HEK293 (cell line): ENCODE measurements at regions not wholly inside any gene's neighbourhood (a gene's known extent, or its start where the extent isn't known, plus 50 kb on each side); places are given as distances from the start of the nearest gene placed in this dataset.

ENCODE experiments used
- CTCF ChIA-PET: fragments of 350-600 bp; formaldehyde crosslinking; extraction: SDS; loops from one replicate; lab custom pipeline; 2021; ENCODE audit warnings: antibody characterized with exemption; lab: Yijun Ruan, JAX
- POLR2A ChIA-PET: fragments of 300-600 bp; formaldehyde crosslinking; extraction: SDS; loops from one replicate; lab custom pipeline; 2020; ENCODE audit warnings: antibody characterized with exemption, inconsistent platforms; lab: Yijun Ruan, JAX
- H3K27ac ChIP-seq: fragments of 200-500 bp; sonication (Bioruptor generic); 2 replicates; pipeline ENCODE4 v1.5.1; 2014; ENCODE audit warnings: low read depth, low read length, control low read depth, inconsistent platforms; ENCODE audit errors: extremely low read depth
- H3K36me3 ChIP-seq, 2 experiments: fragments of 200-500 bp in 1 of 2; sonication (Bioruptor generic) in 1 of 2; 1 replicate in 1 of 2; 2 replicates in 1 of 2; pipeline ENCODE4 v1.5.1; 2014 to 2017; ENCODE audit warnings: inconsistent platforms in 2 of 2, low read length in 2 of 2; ENCODE audit not compliant: control insufficient read depth in 2 of 2, insufficient read depth in 1 of 2
- H3K4me1 ChIP-seq: fragments of 200-500 bp; sonication (Bioruptor generic); 2 replicates; pipeline ENCODE4 v1.5.1; 2014; ENCODE audit warnings: mild to moderate bottlenecking, low read length, inconsistent platforms; ENCODE audit not compliant: control insufficient read depth, insufficient read depth
- H3K4me3 ChIP-seq: 2 replicates; pipeline ENCODE4 v1.5.1; 2011; ENCODE audit warnings: low read depth, mild to moderate bottlenecking, control low read depth, low read length, moderate library complexity
- H3K9me3 ChIP-seq: fragments of 200-500 bp; sonication (Bioruptor generic); 2 replicates; pipeline ENCODE4 v1.5.1; 2014; ENCODE audit warnings: low read depth, low read length, inconsistent platforms; ENCODE audit not compliant: control insufficient read depth, insufficient read depth
- BCL11B ChIP-seq: fragments of 450-650 bp; formaldehyde crosslinking; IDR thresholded peaks from 2 replicates; pipeline ENCODE4 v1.5.1; 2016; ENCODE audit warnings: low read depth, missing biosample characterization, missing genetic modification characterization
- GLI2 ChIP-seq: fragments of 450-650 bp; formaldehyde crosslinking; IDR thresholded peaks from 2 replicates; pipeline ENCODE4; 2017; ENCODE audit warnings: missing biosample characterization, missing genetic modification characterization, low read depth, borderline replicate concordance
- HOXA7 ChIP-seq: sonication (generic); formaldehyde crosslinking; IDR thresholded peaks from 2 replicates; pipeline ENCODE4 v1.8.1; 2022; ENCODE audit warnings: missing genetic modification reagents, borderline replicate concordance
- HOXD13 ChIP-seq: sonication (generic); formaldehyde crosslinking; IDR thresholded peaks from 2 replicates; pipeline ENCODE4 v1.8.0; 2022; ENCODE audit warnings: missing genetic modification reagents, borderline replicate concordance
- ZBTB1 ChIP-seq: fragments of 450-650 bp; formaldehyde crosslinking; IDR thresholded peaks from 2 replicates; pipeline ENCODE4 v1.5.1; 2016; ENCODE audit warnings: missing biosample characterization, missing genetic modification characterization
- ZNF112 ChIP-seq: fragments of 450-650 bp; formaldehyde crosslinking; IDR thresholded peaks from 2 replicates; pipeline ENCODE4 v1.5.0; 2017; ENCODE audit warnings: missing biosample characterization, missing genetic modification characterization
- ZNF366 ChIP-seq: fragments of 450-650 bp; formaldehyde crosslinking; conservative IDR thresholded peaks from 2 replicates; pipeline ENCODE4 v1.5.1; 2016; ENCODE audit warnings: missing biosample characterization, missing genetic modification characterization
- ZNF391 ChIP-seq: fragments of 450-650 bp; formaldehyde crosslinking; IDR thresholded peaks from 2 replicates; pipeline ENCODE4 v1.5.1; 2016; ENCODE audit warnings: low read depth, missing biosample characterization, missing genetic modification characterization, borderline replicate concordance
- ZNF394 ChIP-seq: fragments of 450-650 bp; formaldehyde crosslinking; IDR thresholded peaks from 2 replicates; pipeline ENCODE4 v1.5.1; 2016; ENCODE audit warnings: missing biosample characterization, missing genetic modification characterization, mild to moderate bottlenecking, moderate library complexity, borderline replicate concordance
- ZNF560 ChIP-seq: fragments of 450-650 bp; formaldehyde crosslinking; IDR thresholded peaks from 2 replicates; pipeline ENCODE4 v1.5.1; 2017; ENCODE audit warnings: missing biosample characterization, missing genetic modification characterization, borderline replicate concordance
- ZNF621 ChIP-seq: fragments of 450-650 bp; formaldehyde crosslinking; IDR thresholded peaks from 2 replicates; pipeline ENCODE4 v1.5.1; 2017; ENCODE audit warnings: missing biosample characterization, missing genetic modification characterization
- ZNF623 ChIP-seq: fragments of 450-650 bp; formaldehyde crosslinking; IDR thresholded peaks from 2 replicates; pipeline ENCODE4 v1.5.1; 2016; ENCODE audit warnings: missing biosample characterization, missing genetic modification characterization
- ZNF626 ChIP-seq: fragments of 450-650 bp; sonication (Bioruptor Pico); formaldehyde crosslinking; IDR thresholded peaks from 2 replicates; pipeline ENCODE4 v1.5.1; 2018; ENCODE audit warnings: missing biosample characterization, missing genetic modification characterization, inconsistent platforms
- ZNF670 ChIP-seq: fragments of 450-650 bp; formaldehyde crosslinking; IDR thresholded peaks from 2 replicates; pipeline ENCODE4 v1.5.1; 2016; ENCODE audit warnings: missing biosample characterization, missing genetic modification characterization, low read depth
- ZNF701 ChIP-seq: fragments of 450-650 bp; formaldehyde crosslinking; IDR thresholded peaks from 2 replicates; pipeline ENCODE4 v1.5.1; 2016; ENCODE audit warnings: missing biosample characterization, missing genetic modification characterization
- ZNF791 ChIP-seq: fragments of 450-650 bp; formaldehyde crosslinking; IDR thresholded peaks from 2 replicates; pipeline ENCODE4 v1.5.1; 2016; ENCODE audit warnings: missing biosample characterization, missing genetic modification characterization
- ZSCAN16 ChIP-seq: fragments of 450-650 bp; formaldehyde crosslinking; IDR thresholded peaks from 2 replicates; pipeline ENCODE4 v1.5.1; 2016; ENCODE audit warnings: missing biosample characterization, missing genetic modification characterization
- ZXDB ChIP-seq: fragments of 450-650 bp; formaldehyde crosslinking; IDR thresholded peaks from 2 replicates; pipeline ENCODE4 v1.5.1; 2016; ENCODE audit warnings: missing biosample characterization, missing genetic modification characterization
- TF ChIP-seq, protein P1 (sequence below): fragments of 450-650 bp; formaldehyde crosslinking; IDR thresholded peaks from 2 replicates; pipeline ENCODE4 v1.5.1; 2016; ENCODE audit warnings: missing biosample characterization, missing genetic modification characterization
- TF ChIP-seq, protein P2 (sequence below): fragments of 450-650 bp; formaldehyde crosslinking; IDR thresholded peaks from 2 replicates; pipeline ENCODE4 v1.5.1; 2016; ENCODE audit warnings: missing biosample characterization, missing genetic modification characterization
- TF ChIP-seq, protein P3 (sequence below): fragments of 450-650 bp; formaldehyde crosslinking; IDR thresholded peaks from 2 replicates; pipeline ENCODE4 v1.5.1; 2016; ENCODE audit warnings: missing biosample characterization, missing genetic modification characterization
- TF ChIP-seq, protein P4 (sequence below): fragments of 450-650 bp; formaldehyde crosslinking; IDR thresholded peaks from 2 replicates; pipeline ENCODE4 v1.5.1; 2016; ENCODE audit warnings: missing biosample characterization, missing genetic modification characterization
- TF ChIP-seq, protein P5 (sequence below): fragments of 450-650 bp; formaldehyde crosslinking; IDR thresholded peaks from 2 replicates; pipeline ENCODE4 v1.5.1; 2016; ENCODE audit warnings: missing biosample characterization, missing genetic modification characterization

DNA sequence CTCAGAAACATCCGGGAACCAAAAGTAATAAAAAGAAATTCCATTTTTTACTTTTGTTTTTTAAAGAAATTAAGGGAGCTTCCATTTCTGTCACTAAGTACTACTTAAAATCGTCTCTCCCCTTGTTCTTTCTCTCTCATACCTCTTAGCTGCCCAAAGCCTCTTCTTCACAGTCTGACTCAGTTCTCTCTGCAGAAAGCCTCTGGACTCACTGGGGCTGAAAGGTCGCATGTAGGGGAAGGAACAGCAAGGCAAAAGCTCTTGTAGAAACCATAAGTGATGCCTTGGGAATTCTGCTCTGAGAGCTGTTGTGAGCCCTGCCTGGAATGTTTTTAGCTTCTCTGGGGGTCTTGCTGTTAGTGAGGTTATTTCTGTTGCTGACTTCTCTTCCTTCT is 100.8 kb upstream of the RANBP3L start:
- Histone ChIP-seq H3K4me1 (no peaks in the 10 kb centered on the region; the same call in 1 of the 2 replicates), H3K4me3 (no peak overlapping the region), H3K27ac (no peak overlapping the region), H3K36me3 (no peaks in the 10 kb centered on the region), H3K9me3 (no peaks in the 10 kb centered on the region)
- TF ChIP-seq, protein P1, sequence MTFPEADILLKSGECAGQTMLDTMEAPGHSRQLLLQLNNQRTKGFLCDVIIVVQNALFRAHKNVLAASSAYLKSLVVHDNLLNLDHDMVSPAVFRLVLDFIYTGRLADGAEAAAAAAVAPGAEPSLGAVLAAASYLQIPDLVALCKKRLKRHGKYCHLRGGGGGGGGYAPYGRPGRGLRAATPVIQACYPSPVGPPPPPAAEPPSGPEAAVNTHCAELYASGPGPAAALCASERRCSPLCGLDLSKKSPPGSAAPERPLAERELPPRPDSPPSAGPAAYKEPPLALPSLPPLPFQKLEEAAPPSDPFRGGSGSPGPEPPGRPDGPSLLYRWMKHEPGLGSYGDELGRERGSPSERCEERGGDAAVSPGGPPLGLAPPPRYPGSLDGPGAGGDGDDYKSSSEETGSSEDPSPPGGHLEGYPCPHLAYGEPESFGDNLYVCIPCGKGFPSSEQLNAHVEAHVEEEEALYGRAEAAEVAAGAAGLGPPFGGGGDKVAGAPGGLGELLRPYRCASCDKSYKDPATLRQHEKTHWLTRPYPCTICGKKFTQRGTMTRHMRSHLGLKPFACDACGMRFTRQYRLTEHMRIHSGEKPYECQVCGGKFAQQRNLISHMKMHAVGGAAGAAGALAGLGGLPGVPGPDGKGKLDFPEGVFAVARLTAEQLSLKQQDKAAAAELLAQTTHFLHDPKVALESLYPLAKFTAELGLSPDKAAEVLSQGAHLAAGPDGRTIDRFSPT = no peak
- TF ChIP-seq BCL11B (tag by site-specific recombination) (no peak), ZNF791 (tag by site-specific recombination) (no peak), ZNF623 (tag by site-specific recombination) (no peak), HOXA7 (CRISPR knock-in tag) (no peak), ZXDB (tag by site-specific recombination) (no peak)
- ChIA-PET CTCF (interaction anchor here (0.6 to 3.0 kb wide), 7 partner anchors 13 to 323 kb away, joined by 3 to 20 read pairs (median 4); no protein-coding TSS in a partner anchor), POLR2A (interaction anchor here (0.7 kb wide), 1 partner anchor 160 kb away, joined by 3 read pairs; the partner anchor contains the start of gene NADK2)

DNA sequence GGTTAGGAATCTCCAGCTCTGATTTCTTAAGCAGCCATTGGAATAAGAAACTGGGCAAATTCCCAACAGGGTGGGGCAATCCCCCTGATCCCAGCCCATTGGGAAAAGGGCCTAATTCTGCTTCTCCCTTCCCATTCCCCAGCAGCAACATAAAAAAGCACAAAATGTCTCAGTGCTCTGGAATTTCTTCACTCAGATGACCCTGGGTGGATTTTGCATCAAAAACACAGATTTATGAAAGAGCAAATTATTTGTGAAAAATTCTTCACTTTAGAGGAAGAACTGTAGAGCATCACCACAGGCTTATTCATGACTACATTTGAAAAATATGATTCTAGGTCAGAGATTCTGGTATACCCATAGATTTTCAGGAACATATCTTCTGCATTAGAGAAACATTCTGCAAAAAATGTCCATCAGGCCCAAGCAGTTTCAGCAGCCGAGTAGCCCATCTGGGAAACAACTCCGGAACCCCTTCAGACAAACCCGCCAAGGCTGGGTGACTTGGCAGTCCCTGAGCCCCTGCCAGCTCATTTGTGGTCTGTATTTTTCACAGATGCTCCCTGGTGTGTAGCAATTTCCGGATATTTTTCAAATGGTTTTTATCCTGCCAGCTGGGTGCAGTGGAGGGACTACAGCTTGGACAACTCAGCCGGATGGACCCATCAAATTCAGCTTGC is 102.1 kb upstream of the RANBP3L start:
- CTCF ChIA-PET = interaction anchor here (0.6 to 3.0 kb wide), 8 partner anchors 9 to 324 kb away, joined by 3 to 20 read pairs (median 4); no protein-coding TSS in a partner anchor
- no peaks in the 10 kb centered on the region for H3K4me1 ChIP-seq
- no peak overlapping the region for H3K4me3 ChIP-seq
- no peaks in the 10 kb centered on the region for H3K9me3 ChIP-seq
- no peaks in the 10 kb centered on the region for H3K36me3 ChIP-seq
- no peak overlapping the region for H3K27ac ChIP-seq
- POLR2A ChIA-PET = no interaction called here
- TF ChIP-seq, protein P2, sequence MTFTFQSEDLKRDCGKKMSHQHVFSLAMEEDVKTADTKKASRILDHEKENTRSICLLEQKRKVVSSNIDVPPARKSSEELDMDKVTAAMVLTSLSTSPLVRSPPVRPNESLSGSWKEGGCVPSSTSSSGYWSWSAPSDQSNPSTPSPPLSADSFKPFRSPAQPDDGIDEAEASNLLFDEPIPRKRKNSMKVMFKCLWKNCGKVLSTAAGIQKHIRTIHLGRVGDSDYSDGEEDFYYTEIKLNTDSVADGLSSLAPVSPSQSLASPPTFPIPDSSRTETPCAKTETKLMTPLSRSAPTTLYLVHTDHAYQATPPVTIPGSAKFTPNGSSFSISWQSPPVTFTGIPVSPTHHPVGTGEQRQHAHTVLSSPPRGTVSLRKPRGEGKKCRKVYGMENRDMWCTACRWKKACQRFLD (tag by site-specific recombination) = no peak
- TF ChIP-seq ZNF670 (tag by site-specific recombination) (no peak), ZNF701 (tag by site-specific recombination) (no peak), ZNF560 (tag by site-specific recombination) (no peak), ZNF366 (tag by site-specific recombination) (no peak), ZNF394 (tag by site-specific recombination) (no peak), GLI2 (tag by site-specific recombination) (no peak), ZSCAN16 (tag by site-specific recombination) (no peak), ZNF626 (tag by site-specific recombination) (no peak), ZXDB (tag by site-specific recombination) (no peak), ZNF112 (tag by site-specific recombination) (no peak), ZNF621 (no peak), ZBTB1 (tag by site-specific recombination) (no peak), ZNF391 (tag by site-specific recombination) (no peak), HOXD13 (CRISPR knock-in tag) (no peak)
- TF ChIP-seq, protein P3, sequence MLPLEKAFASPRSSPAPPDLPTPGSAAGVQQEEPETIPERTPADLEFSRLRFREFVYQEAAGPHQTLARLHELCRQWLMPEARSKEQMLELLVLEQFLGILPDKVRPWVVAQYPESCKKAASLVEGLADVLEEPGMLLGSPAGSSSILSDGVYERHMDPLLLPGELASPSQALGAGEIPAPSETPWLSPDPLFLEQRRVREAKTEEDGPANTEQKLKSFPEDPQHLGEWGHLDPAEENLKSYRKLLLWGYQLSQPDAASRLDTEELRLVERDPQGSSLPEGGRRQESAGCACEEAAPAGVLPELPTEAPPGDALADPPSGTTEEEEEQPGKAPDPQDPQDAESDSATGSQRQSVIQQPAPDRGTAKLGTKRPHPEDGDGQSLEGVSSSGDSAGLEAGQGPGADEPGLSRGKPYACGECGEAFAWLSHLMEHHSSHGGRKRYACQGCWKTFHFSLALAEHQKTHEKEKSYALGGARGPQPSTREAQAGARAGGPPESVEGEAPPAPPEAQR (tag by site-specific recombination) = no peak
- TF ChIP-seq, protein P4, sequence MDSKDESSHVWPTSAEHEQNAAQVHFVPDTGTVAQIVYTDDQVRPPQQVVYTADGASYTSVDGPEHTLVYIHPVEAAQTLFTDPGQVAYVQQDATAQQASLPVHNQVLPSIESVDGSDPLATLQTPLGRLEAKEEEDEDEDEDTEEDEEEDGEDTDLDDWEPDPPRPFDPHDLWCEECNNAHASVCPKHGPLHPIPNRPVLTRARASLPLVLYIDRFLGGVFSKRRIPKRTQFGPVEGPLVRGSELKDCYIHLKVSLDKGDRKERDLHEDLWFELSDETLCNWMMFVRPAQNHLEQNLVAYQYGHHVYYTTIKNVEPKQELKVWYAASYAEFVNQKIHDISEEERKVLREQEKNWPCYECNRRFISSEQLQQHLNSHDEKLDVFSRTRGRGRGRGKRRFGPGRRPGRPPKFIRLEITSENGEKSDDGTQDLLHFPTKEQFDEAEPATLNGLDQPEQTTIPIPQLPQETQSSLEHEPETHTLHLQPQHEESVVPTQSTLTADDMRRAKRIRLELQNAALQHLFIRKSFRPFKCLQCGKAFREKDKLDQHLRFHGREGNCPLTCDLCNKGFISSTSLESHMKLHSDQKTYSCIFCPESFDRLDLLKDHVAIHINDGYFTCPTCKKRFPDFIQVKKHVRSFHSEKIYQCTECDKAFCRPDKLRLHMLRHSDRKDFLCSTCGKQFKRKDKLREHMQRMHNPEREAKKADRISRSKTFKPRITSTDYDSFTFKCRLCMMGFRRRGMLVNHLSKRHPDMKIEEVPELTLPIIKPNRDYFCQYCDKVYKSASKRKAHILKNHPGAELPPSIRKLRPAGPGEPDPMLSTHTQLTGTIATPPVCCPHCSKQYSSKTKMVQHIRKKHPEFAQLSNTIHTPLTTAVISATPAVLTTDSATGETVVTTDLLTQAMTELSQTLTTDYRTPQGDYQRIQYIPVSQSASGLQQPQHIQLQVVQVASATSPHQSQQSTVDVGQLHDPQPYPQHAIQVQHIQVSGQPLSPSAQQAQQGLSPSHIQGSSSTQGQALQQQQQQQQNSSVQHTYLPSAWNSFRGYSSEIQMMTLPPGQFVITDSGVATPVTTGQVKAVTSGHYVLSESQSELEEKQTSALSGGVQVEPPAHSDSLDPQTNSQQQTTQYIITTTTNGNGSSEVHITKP (tag by site-specific recombination) = no peak
- TF ChIP-seq, protein P5, sequence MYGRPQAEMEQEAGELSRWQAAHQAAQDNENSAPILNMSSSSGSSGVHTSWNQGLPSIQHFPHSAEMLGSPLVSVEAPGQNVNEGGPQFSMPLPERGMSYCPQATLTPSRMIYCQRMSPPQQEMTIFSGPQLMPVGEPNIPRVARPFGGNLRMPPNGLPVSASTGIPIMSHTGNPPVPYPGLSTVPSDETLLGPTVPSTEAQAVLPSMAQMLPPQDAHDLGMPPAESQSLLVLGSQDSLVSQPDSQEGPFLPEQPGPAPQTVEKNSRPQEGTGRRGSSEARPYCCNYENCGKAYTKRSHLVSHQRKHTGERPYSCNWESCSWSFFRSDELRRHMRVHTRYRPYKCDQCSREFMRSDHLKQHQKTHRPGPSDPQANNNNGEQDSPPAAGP (tag by site-specific recombination) = no peak
